CD4-positive, alpha-beta T cell treated with Interleukin-15 for 1 hour (primary cell): ENCODE measurements at regions not wholly inside any gene's neighbourhood (a gene's known extent, or its start where the extent isn't known, plus 50 kb on each side); places are given as distances from the start of the nearest gene placed in this dataset.
A peak's percentile ranks its signal among the peaks of the same experiment; 100 is the strongest.

Experiments
- DNase-seq: peaks from one replicate; pipeline ENCODE4 v3.0.0-alpha.2; 2020

- DNase-seq, result no peak
Measured at GRCh38 chr6:104572901-104573300, 286.8 kb downstream of the HACE1 start.

GRCh38 chr6:104566411-104566810 is 293.3 kb downstream of the HACE1 start:
- DNase-seq, result no peak

- no peak for DNase-seq
Measured at GRCh38 chr6:104563306-104563705, 296.4 kb downstream of the HACE1 start.

- DNase-seq, result no peak
Measured at GRCh38 chr6:104559435-104560202, 300.1 kb downstream of the HACE1 start.

- no peak for DNase-seq
Measured at GRCh38 chr6:104558746-104559145, 301.0 kb downstream of the HACE1 start.

GRCh38 chr6:104548297-104548696 is 311.4 kb downstream of the HACE1 start:
- DNase-seq, result no peak

GRCh38 chr6:104541411-104541810 is 318.3 kb downstream of the HACE1 start:
- DNase-seq, result no peak

- no peak for DNase-seq
Measured at GRCh38 chr6:104540743-104541142, 319.0 kb downstream of the HACE1 start.

GRCh38 chr6:104539173-104539572 is 320.5 kb downstream of the HACE1 start:
- no peak for DNase-seq

- DNase-seq, result no peak
Measured at GRCh38 chr6:104537872-104538271, 321.8 kb downstream of the HACE1 start.

- no peak for DNase-seq
Measured at GRCh38 chr6:104537180-104537579, 322.5 kb downstream of the HACE1 start.

- DNase-seq, result no peak
Measured at GRCh38 chr6:104532462-104532861, 327.3 kb downstream of the HACE1 start.

- no peak for DNase-seq
Measured at GRCh38 chr6:104531646-104532045, 328.1 kb downstream of the HACE1 start.

- no peak for DNase-seq
Measured at GRCh38 chr6:104527761-104528415, 331.8 kb downstream of the HACE1 start.

GRCh38 chr6:104527311-104527710 is 332.4 kb downstream of the HACE1 start:
- DNase-seq, result no peak

- DNase-seq, result no peak
Measured at GRCh38 chr6:104526376-104526775, 333.3 kb downstream of the HACE1 start.

GRCh38 chr6:104525677-104526322 is 333.9 kb downstream of the HACE1 start:
- peak; percentile 60 for DNase-seq

GRCh38 chr6:104522533-104522932 is 337.2 kb downstream of the HACE1 start:
- no peak for DNase-seq

- no peak for DNase-seq
Measured at GRCh38 chr6:104521176-104521575, 338.5 kb downstream of the HACE1 start.

GRCh38 chr6:104519566-104519965 is 340.2 kb downstream of the HACE1 start:
- DNase-seq, result no peak

- no peak for DNase-seq
Measured at GRCh38 chr6:104509355-104509754, 350.4 kb downstream of the HACE1 start.

- DNase-seq, result no peak
Measured at GRCh38 chr6:104506429-104506828, 353.3 kb downstream of the HACE1 start.

GRCh38 chr6:104505838-104506237 is 353.9 kb downstream of the HACE1 start:
- no peak for DNase-seq

GRCh38 chr6:104500265-104500664 is 359.5 kb downstream of the HACE1 start:
- DNase-seq, result no peak
